ENCODE measurements at regions not wholly inside any gene's neighbourhood (a gene's known extent, or its start where the extent isn't known, plus 50 kb on each side); places are given as distances from the start of the nearest gene placed in this dataset.

- no peak for TF ChIP-seq IRF2 (CRISPR knock-in tag; IDR thresholded peaks at IDR 0.05; ENCODE audit: borderline replicate concordance, low read depth)
- no peak for TF ChIP-seq ATF6 (CRISPR knock-in tag; IDR thresholded peaks at IDR 0.05)
- TF ChIP-seq CTCF (IDR thresholded peaks at IDR 0.05): no peak
- TF ChIP-seq MAX (CRISPR knock-in tag; IDR thresholded peaks at IDR 0.05): no peak
- TF ChIP-seq ATF3 (CRISPR knock-in tag; conservative IDR thresholded peaks at IDR 0.05): no peak
- no peak for TF ChIP-seq ELF4 (CRISPR knock-in tag; IDR thresholded peaks at IDR 0.05; ENCODE audit: low read depth)
- TF ChIP-seq E2F1 (CRISPR knock-in tag; IDR thresholded peaks at IDR 0.05): no peak
- TF ChIP-seq USF2 (CRISPR knock-in tag; IDR thresholded peaks at IDR 0.05): no peak
- no peak for TF ChIP-seq FOXP1 (CRISPR knock-in tag; IDR thresholded peaks at IDR 0.05; ENCODE audit: borderline replicate concordance)
- no peak for TF ChIP-seq ZSCAN18 (CRISPR knock-in tag; IDR thresholded peaks at IDR 0.05)
- TF ChIP-seq FOXP4 (CRISPR knock-in tag; IDR thresholded peaks at IDR 0.05): no peak
These were observed 60.1 kb upstream of the ASXL3 start for GRCh38 chr18:33517950-33518349.
